NCI-H2196 treated with DMSO at 0.1 percent for 48 hours (cell line): ENCODE measurements at regions not wholly inside any gene's neighbourhood (a gene's known extent, or its start where the extent isn't known, plus 50 kb on each side); places are given as distances from the start of the nearest gene placed in this dataset.

Experiments used
- DNase-seq: peaks from one replicate; lab custom pipeline; 2025; ENCODE audit not compliant: unreplicated experiment; lab: John Stamatoyannopoulos, UW

- DNase-seq = no peak
Measured at GRCh38 chr10:47247148-47248059, 52.6 kb upstream of the GDF10 start.

GRCh38 chr10:47248386-47249090 is 51.5 kb upstream of the GDF10 start:
- DNase-seq = no peak

- DNase-seq = no peak
Measured at GRCh38 chr10:47249881-47250280, 50.1 kb upstream of the GDF10 start.
